ENCODE measurements at regions not wholly inside any gene's neighbourhood (a gene's known extent, or its start where the extent isn't known, plus 50 kb on each side); places are given as distances from the start of the nearest gene placed in this dataset.

DNA sequence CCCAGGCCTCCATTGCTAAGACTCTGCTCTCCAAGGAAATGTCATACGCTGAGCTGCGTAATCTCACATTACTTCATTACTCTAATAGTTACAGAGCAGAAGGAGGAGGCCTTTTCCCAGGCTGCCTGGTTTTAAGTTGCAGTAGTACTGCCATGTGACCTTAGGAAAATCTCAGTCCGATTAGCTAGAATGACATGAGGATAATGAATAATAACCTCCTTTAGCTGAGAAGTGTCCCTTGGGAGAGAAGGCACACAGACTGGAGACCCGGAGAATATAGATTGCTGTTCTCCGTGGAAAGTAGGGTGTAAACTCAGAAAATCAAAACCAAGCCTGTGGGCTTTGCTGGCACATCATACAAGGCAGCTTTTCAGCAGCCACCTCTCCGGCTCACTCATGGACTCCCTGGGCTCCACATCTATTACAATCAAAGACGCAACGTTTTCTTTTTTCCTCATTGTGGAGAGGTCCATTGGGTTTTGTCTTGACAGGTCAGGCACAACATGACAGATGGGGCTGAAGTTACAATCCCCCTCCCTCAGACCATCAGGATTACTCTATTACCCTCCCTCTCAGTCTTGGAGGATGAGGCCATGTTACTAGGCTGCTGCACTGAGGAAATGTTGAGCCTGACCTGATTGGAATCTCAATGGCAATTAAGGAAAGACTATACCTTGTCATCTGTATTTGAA is 134.8 kb upstream of the MB21D2 start:
- TF ChIP-seq, protein P1, sequence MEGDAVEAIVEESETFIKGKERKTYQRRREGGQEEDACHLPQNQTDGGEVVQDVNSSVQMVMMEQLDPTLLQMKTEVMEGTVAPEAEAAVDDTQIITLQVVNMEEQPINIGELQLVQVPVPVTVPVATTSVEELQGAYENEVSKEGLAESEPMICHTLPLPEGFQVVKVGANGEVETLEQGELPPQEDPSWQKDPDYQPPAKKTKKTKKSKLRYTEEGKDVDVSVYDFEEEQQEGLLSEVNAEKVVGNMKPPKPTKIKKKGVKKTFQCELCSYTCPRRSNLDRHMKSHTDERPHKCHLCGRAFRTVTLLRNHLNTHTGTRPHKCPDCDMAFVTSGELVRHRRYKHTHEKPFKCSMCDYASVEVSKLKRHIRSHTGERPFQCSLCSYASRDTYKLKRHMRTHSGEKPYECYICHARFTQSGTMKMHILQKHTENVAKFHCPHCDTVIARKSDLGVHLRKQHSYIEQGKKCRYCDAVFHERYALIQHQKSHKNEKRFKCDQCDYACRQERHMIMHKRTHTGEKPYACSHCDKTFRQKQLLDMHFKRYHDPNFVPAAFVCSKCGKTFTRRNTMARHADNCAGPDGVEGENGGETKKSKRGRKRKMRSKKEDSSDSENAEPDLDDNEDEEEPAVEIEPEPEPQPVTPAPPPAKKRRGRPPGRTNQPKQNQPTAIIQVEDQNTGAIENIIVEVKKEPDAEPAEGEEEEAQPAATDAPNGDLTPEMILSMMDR (IDR thresholded peaks at IDR 0.05): no peak
- no peak for TF ChIP-seq POLR2A (IDR thresholded peaks at IDR 0.05; ENCODE audit: low read depth)
